ENCODE measurements at regions not wholly inside any gene's neighbourhood (a gene's known extent, or its start where the extent isn't known, plus 50 kb on each side); places are given as distances from the start of the nearest gene placed in this dataset.
"Not testable (repeated sequence)": the region's sequence is repeated elsewhere in the genome, so short reads cannot be mapped to it uniquely, and the experiment has no call there.

DNA sequence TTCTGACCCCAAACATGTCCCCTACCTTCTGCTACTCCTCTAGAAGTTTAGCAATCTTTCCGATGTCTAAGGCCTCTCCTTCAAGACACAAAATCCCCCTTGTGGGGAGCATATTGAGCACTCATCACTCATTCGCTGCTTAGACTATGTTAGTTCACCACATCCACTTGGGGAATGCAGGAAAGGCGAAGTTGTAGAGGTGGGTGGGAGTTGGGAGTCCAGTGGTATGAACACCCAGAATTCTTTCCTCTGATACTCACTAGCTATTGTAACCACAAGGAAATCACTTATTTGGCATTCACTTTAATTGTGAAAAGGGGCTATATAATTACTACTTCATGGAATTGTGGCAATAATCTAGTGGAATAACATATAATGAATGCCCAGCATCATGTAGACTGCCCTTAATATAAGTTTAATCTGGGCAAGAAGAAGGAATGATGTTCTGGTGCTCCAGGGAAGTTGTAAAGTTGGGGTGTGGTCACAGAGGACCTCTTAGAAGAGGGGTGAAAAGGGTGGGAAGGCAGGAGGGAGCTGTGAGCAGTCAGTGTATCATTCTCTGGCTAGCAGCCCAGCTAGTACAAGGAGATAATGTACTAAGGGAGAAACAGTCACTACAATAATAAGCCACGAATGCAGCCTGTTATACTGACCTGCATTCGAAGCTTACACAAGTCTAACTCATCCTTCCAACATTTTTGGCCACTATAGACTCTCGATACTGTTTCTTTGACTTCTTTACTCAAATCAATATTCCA lies 468.2 kb upstream of the DIPK2B start:
- no peak for DNase-seq (ENCODE audit: low read depth)

DNA sequence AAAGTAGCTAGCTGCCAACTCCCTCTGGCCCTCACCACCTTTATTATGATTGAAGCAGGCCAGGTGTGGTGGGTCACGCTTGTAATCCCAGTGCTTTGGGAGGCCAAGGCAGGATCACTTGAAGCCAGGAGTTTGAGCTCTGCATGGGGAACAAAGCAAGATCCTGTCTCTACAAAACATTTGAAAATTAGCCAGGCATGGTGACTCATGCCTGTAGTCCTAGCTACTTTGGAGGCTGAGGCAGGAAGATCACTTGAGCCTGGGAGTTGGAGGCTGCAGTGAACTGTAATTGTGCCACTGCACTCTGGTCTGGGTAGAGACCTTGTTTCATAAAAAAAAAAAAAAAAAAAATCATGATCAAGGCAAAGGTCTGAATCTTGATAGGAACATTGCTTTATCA lies 467.0 kb upstream of the DIPK2B start:
- no peak for DNase-seq (ENCODE audit: low read depth)

GRCh38 chrX:45664727-45665290 lies 464.1 kb upstream of the DIPK2B start:
- DNase-seq (ENCODE audit: low read depth): no peak

DNA sequence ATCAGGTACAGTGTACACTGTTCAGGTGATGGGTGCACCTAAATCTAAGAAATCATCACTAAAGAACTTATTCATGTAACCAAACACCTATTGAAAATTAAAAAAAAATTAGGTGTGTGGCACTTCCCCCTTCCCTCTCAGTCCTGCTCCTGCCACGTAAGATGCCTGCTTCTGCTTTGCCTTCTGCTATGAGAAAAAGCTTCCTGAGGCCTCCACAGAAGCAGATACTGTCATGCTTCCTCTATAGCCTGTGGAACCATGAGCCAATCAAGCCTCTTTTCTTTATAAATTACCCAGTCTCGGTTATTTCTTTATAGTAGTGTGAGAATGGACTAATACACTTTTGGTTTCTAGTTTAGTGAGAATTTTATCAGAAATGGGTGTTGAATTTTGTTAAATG lies 459.8 kb upstream of the DIPK2B start:
- no peak for DNase-seq (ENCODE audit: low read depth)

DNA sequence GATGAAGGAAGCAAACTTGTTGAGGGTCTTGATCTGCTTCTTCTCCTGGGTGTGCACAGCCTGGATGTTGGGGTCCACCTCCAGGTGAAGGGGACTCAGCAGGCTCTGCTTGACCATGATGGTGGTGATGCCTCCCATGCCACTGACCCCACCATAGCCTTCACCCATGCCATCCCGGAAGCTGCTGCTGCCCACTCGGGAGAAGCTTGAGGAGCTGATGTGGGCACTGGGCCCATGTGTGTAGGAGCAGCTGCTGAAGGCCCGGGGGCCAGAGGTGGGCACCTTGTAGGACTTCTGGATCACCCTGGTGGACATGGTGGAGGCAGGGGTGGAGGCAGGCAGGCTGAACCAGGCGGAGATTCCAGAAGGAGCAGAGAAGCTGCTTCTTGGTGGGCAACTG lies 432.7 kb upstream of the DIPK2B start:
- DNase-seq (ENCODE audit: low read depth): no peak

DNA sequence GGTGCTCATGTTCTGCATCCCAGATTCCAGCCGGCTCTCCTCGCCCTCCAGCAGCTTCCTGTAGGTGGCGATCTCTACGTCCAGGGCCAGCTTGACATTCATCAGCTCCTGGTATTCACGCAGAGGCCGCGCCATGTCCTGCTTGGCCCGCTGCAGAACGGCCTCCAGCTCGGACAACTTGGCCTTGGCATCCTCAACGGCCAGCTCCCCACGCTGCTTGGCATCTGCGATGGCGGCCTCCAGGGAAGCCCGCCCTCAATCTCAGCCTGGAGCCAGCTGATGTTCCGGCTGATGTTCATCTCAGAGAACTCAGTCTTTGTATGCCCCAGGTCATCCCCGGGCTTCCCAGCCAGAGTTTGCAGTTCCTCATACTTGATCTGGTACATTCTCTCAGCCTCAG lies 431.8 kb upstream of the DIPK2B start:
- DNase-seq (ENCODE audit: low read depth): no peak

- DNase-seq (ENCODE audit: low read depth): no peak
Measured at GRCh38 chrX:45630078-45630477, 429.4 kb upstream of the DIPK2B start.

- DNase-seq (ENCODE audit: low read depth): no peak
Measured at GRCh38 chrX:45628041-45628440, 427.4 kb upstream of the DIPK2B start.

DNA sequence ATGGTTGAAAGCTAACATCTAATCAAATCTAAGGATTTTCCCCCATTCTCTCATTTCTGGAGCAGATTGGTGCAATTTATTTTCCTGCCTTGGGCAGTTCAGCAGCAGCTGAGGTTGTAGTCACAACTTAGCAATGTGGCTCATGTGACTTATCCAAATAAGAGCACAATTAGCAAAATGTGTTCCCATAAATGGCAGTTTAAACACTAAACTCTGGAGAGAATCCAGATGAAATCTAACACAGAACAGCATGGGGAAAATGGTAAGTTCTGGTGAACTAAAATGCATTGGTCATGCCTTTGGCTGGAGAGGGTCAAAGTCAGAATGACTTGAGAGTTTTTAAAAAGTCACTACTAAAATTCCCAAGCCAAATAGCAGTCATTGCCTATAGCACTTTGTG lies 422.6 kb upstream of the DIPK2B start:
- no peak for DNase-seq (ENCODE audit: low read depth)

GRCh38 chrX:45622538-45622937 lies 421.9 kb upstream of the DIPK2B start:
- no peak for DNase-seq (ENCODE audit: low read depth)

GRCh38 chrX:45622042-45622423 lies 421.4 kb upstream of the DIPK2B start:
- DNase-seq (ENCODE audit: low read depth): no peak

DNA sequence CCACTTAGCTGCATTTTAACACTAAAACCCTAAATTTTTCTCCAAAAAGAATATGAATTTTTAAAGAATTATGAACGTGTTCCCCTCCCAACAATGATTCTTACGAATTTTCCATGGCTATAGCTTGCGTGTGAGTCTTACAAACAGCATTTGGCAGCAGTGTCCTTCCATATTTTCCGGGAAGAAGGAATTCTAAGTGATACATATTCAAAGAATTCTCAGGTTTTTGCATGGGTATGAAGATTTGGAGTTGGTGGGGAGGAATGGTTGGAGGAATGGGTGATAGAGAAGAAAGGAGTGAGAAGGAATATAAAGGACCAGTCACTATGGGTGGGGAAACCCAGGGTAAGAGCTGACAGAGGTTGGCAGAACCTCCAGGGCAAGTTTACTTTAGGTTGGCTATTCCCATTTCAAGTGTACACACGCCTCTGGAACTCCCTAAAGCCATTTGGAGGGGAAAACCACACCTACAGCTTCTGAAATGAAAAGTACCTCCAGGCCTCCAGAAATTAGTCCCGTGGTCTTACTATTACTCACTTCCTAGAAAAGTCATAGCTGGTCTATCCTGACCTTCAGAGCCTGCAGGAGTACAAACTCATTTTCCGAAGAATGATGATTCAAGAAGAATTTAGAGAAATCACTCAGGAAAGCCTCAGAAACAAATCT lies 420.8 kb upstream of the DIPK2B start:
- no peak for DNase-seq (ENCODE audit: low read depth)

- DNase-seq (ENCODE audit: low read depth): no peak
Measured at GRCh38 chrX:45619290-45619689, 418.6 kb upstream of the DIPK2B start.

GRCh38 chrX:45615591-45615990 lies 414.9 kb upstream of the DIPK2B start:
- not testable (repeated sequence) for DNase-seq (ENCODE audit: low read depth)

GRCh38 chrX:45614853-45615252 lies 414.2 kb upstream of the DIPK2B start:
- no peak for DNase-seq (ENCODE audit: low read depth)

DNA sequence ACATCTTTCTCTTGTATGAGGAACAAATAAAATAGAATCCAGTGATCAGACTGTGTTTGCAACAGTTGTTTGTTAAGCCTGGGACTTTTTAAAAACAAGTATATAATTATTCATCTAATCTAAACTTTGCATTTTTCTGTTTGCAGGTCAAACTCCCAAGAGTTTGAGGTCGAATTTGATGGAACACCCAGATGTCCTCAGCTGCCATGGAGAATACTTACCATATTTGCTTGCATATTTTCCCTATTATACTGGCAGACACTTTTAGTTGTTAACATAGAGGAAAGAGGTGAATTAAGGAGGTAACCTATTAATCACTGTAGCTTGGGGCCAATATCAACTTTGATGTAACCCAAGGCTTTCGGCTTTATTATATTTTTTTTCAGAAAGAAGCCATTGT lies 401.5 kb upstream of the DIPK2B start:
- DNase-seq (ENCODE audit: low read depth): no peak

GRCh38 chrX:45601052-45601451 lies 400.4 kb upstream of the DIPK2B start:
- DNase-seq (ENCODE audit: low read depth): no peak

GRCh38 chrX:45598861-45599260 lies 398.2 kb upstream of the DIPK2B start:
- DNase-seq (ENCODE audit: low read depth): no peak

DNA sequence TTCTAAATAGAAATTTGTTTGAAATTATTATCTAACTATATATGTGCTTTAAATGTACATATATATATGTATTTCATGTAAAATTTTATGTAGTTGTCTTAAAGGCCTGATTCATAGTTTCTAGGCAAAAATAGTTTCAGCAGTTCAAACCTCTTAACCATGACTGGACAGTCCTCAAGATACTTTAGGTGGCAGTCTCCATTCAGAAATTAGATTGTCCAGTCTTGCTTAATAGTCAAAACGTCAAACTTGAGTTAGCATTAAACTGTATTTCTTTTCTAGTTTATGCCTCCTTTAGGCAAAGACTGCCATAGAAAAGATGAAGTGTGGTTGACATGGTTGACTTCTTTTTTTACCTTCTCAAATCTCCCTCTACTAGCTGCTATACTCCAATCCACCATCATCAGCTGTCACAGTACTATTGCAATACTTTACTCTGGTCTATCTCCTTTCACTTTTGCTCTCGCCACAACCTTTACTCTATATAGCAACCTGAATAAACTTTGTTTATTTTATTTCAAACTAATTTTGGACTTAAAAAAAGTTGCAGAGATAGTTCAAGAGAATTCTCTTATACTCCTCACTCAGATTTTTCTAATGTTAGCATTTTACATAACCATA lies 395.6 kb upstream of the DIPK2B start:
- DNase-seq (ENCODE audit: low read depth): no peak

- DNase-seq (ENCODE audit: low read depth): no peak
Measured at GRCh38 chrX:45592101-45592500, 391.4 kb upstream of the DIPK2B start.

DNA sequence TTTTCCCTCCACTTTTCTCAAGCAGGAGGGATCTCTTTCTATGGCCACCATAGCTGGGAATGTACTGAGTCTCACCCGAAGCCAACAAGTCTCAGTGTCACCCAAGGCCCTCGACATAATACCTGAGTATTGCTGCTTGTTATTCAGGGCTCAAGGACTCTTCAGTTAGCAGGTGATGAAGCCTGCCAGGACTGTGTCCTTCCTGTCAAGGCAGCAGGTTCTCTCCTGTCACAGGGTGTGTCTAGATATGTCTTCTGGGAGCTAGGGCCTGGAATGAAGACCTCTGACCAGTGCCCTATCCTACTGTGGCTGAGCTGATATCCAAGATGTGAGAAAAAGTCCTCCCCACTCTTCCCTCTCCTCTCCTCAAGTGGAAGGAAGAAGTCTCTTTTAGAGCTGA lies 391.0 kb upstream of the DIPK2B start:
- DNase-seq (ENCODE audit: low read depth): no peak

- DNase-seq (ENCODE audit: low read depth): no peak
Measured at GRCh38 chrX:45584717-45585116, 384.0 kb upstream of the DIPK2B start.

DNA sequence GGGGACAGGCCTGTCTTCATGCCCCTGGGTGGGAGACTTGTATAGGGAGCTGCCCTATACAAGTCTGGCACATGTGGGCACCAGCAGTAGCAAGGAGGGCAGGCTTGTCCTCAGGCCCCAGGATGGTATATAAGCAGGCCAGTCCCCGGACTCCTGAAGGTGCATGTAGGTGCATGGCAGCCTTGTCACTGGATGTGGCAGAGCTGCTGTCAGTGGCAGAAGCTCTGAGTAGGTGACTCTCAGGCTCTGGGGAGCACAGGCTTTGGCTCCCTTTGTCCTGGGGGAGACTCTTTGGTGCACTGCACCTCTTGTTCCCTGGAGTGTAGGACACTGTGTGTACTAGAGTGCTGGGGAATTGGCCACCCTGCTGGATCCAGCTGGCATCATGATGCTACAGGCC lies 376.7 kb upstream of the DIPK2B start:
- DNase-seq (ENCODE audit: low read depth): no peak
